ENCODE measurements at regions not wholly inside any gene's neighbourhood (a gene's known extent, or its start where the extent isn't known, plus 50 kb on each side); places are given as distances from the start of the nearest gene placed in this dataset.

GRCh38 chr4:116088771-116089170 is 975.4 kb upstream of the NDST4 start:
- TF ChIP-seq CTCF (IDR thresholded peaks at IDR 0.05; ENCODE audit: control insufficient read depth, extremely low read depth, insufficient read depth) = no peak
- DNase-seq (ENCODE audit: low read depth) = peak; percentile 63
- H3K4me3 ChIP-seq (ENCODE audit: low read depth, low read length) = no peak overlapping the region

- TF ChIP-seq CTCF (IDR thresholded peaks at IDR 0.05; ENCODE audit: control insufficient read depth, extremely low read depth, insufficient read depth) = no peak
- no peak overlapping the region for H3K4me3 ChIP-seq (ENCODE audit: low read depth, low read length)
- no peak for DNase-seq (ENCODE audit: low read depth)
Measured at GRCh38 chr4:116082808-116083366, 969.5 kb upstream of the NDST4 start.

- H3K4me3 ChIP-seq (ENCODE audit: low read depth, low read length) = no peak overlapping the region
- no peak for TF ChIP-seq CTCF (IDR thresholded peaks at IDR 0.05; ENCODE audit: control insufficient read depth, extremely low read depth, insufficient read depth)
- peak; percentile 52 for DNase-seq (ENCODE audit: low read depth)
Measured at GRCh38 chr4:116073051-116073450, 959.6 kb upstream of the NDST4 start.

GRCh38 chr4:116070283-116070682 is 956.9 kb upstream of the NDST4 start:
- no peak for DNase-seq (ENCODE audit: low read depth)
- H3K4me3 ChIP-seq (ENCODE audit: low read depth, low read length) = no peak overlapping the region
- TF ChIP-seq CTCF (IDR thresholded peaks at IDR 0.05; ENCODE audit: control insufficient read depth, extremely low read depth, insufficient read depth) = no peak

- no peak for DNase-seq (ENCODE audit: low read depth)
- TF ChIP-seq CTCF (IDR thresholded peaks at IDR 0.05; ENCODE audit: control insufficient read depth, extremely low read depth, insufficient read depth) = no peak
- H3K4me3 ChIP-seq (ENCODE audit: low read depth, low read length) = no peak overlapping the region
Measured at GRCh38 chr4:116066711-116067245, 953.4 kb upstream of the NDST4 start.

GRCh38 chr4:116064331-116064730 is 950.9 kb upstream of the NDST4 start:
- TF ChIP-seq CTCF (IDR thresholded peaks at IDR 0.05; ENCODE audit: control insufficient read depth, extremely low read depth, insufficient read depth) = no peak
- H3K4me3 ChIP-seq (ENCODE audit: low read depth, low read length) = no peak overlapping the region
- DNase-seq (ENCODE audit: low read depth) = no peak

- H3K4me3 ChIP-seq (ENCODE audit: low read depth, low read length) = no peak overlapping the region
- TF ChIP-seq CTCF (IDR thresholded peaks at IDR 0.05; ENCODE audit: control insufficient read depth, extremely low read depth, insufficient read depth) = no peak
- DNase-seq (ENCODE audit: low read depth) = no peak
Measured at GRCh38 chr4:116059361-116059760, 945.9 kb upstream of the NDST4 start.

Measured in LNCaP clone FGC (cell line).